D721Med (cell line): ENCODE measurements at regions not wholly inside any gene's neighbourhood (a gene's known extent, or its start where the extent isn't known, plus 50 kb on each side); places are given as distances from the start of the nearest gene placed in this dataset.

ENCODE experiments used
- DNase-seq: peaks from one replicate; pipeline ENCODE4 v3.0.0; 2011; ENCODE audit warnings: low spot score; ENCODE audit not compliant: insufficient read length
- FAIRE-seq: peaks from 2 replicates; lab custom pipeline; 2011; peaks lifted over from hg19 to GRCh38; lab: Jason Lieb, UNC
- CTCF ChIP-seq: IDR thresholded peaks from 2 replicates; pipeline ENCODE4 v1.5.1; 2012; ENCODE audit warnings: mild to moderate bottlenecking, control low read depth; ENCODE audit not compliant: insufficient read depth; ENCODE audit errors: missing control alignments

GRCh38 chr10:58885146-58885545 is 291.3 kb upstream of the PHYHIPL start:
- no peak for DNase-seq
- TF ChIP-seq CTCF: no peak
- FAIRE-seq: no peak

GRCh38 chr10:58885686-58886345 is 290.6 kb upstream of the PHYHIPL start:
- no peak for TF ChIP-seq CTCF
- no peak for FAIRE-seq
- DNase-seq: no peak

GRCh38 chr10:58886406-58886805 is 290.0 kb upstream of the PHYHIPL start:
- TF ChIP-seq CTCF: no peak
- DNase-seq: no peak
- FAIRE-seq: no peak

- DNase-seq (no peak), FAIRE-seq (no peak)
- TF ChIP-seq CTCF: no peak
These were observed 289.0 kb upstream of the PHYHIPL start for GRCh38 chr10:58887474-58887873.

GRCh38 chr10:58888957-58889356 is 287.5 kb upstream of the PHYHIPL start:
- TF ChIP-seq CTCF: no peak
- DNase-seq: no peak
- FAIRE-seq: no peak

GRCh38 chr10:58892031-58892531 is 284.4 kb upstream of the PHYHIPL start:
- no peak for DNase-seq
- no peak for TF ChIP-seq CTCF
- no peak for FAIRE-seq

- DNase-seq (no peak), FAIRE-seq (no peak)
- TF ChIP-seq CTCF: no peak
These were observed 281.5 kb upstream of the PHYHIPL start for GRCh38 chr10:58894929-58895328.
